ENCODE measurements at regions not wholly inside any gene's neighbourhood (a gene's known extent, or its start where the extent isn't known, plus 50 kb on each side); places are given as distances from the start of the nearest gene placed in this dataset.

GRCh38 chr13:90388887-90389452 is 958.5 kb upstream of the MIR17HG start:
- no peaks in the 10 kb centered on the region for H3K36me3 ChIP-seq (ENCODE audit: control insufficient read depth in 1 of 2, insufficient read depth in 2 of 2, low read length in 2 of 2)
- H3K9ac ChIP-seq (ENCODE audit: low read depth in 1 of 2, low read length in 2 of 2), result no peak overlapping the region
- H3K27ac ChIP-seq (ENCODE audit: low read depth, low read length), result no peak overlapping the region
- no peak overlapping the region for H3K4me3 ChIP-seq (ENCODE audit: low read depth in 1 of 2, low read length in 2 of 2)
- H3K9me3 ChIP-seq (ENCODE audit: control insufficient read depth in 1 of 2, low read length in 2 of 2), result no peaks in the 10 kb centered on the region
- no peaks in the 10 kb centered on the region for H3K4me1 ChIP-seq (ENCODE audit: control insufficient read depth in 1 of 2, insufficient read depth in 2 of 2, low read length in 2 of 2)
- H3K27me3 ChIP-seq (ENCODE audit: control insufficient read depth in 1 of 2, insufficient read depth in 2 of 2, low read length in 2 of 2), result no peaks in the 10 kb centered on the region

- Histone ChIP-seq H3K4me1 (ENCODE audit: control insufficient read depth in 1 of 2, insufficient read depth in 2 of 2, low read length in 2 of 2) (no peaks in the 10 kb centered on the region), H3K27ac (ENCODE audit: low read depth, low read length) (no peak overlapping the region), H3K9me3 (ENCODE audit: control insufficient read depth in 1 of 2, low read length in 2 of 2) (no peaks in the 10 kb centered on the region), H3K36me3 (ENCODE audit: control insufficient read depth in 1 of 2, insufficient read depth in 2 of 2, low read length in 2 of 2) (no peaks in the 10 kb centered on the region), H3K9ac (ENCODE audit: low read depth in 1 of 2, low read length in 2 of 2) (no peak overlapping the region), H3K4me3 (ENCODE audit: low read depth in 1 of 2, low read length in 2 of 2) (no peak overlapping the region), H3K27me3 (ENCODE audit: control insufficient read depth in 1 of 2, insufficient read depth in 2 of 2, low read length in 2 of 2) (no peaks in the 10 kb centered on the region)
These were observed 958.0 kb upstream of the MIR17HG start for GRCh38 chr13:90389537-90389936.

- Histone ChIP-seq H3K9me3 (ENCODE audit: control insufficient read depth in 1 of 2, low read length in 2 of 2) (no peaks in the 10 kb centered on the region), H3K4me1 (ENCODE audit: control insufficient read depth in 1 of 2, insufficient read depth in 2 of 2, low read length in 2 of 2) (no peaks in the 10 kb centered on the region), H3K9ac (ENCODE audit: low read depth in 1 of 2, low read length in 2 of 2) (no peak overlapping the region), H3K4me3 (ENCODE audit: low read depth in 1 of 2, low read length in 2 of 2) (no peak overlapping the region), H3K36me3 (ENCODE audit: control insufficient read depth in 1 of 2, insufficient read depth in 2 of 2, low read length in 2 of 2) (no peaks in the 10 kb centered on the region), H3K27ac (ENCODE audit: low read depth, low read length) (no peak overlapping the region), H3K27me3 (ENCODE audit: control insufficient read depth in 1 of 2, insufficient read depth in 2 of 2, low read length in 2 of 2) (no peaks in the 10 kb centered on the region)
These were observed 954.1 kb upstream of the MIR17HG start for GRCh38 chr13:90393408-90393807.

GRCh38 chr13:90395348-90395747 is 952.1 kb upstream of the MIR17HG start:
- no peak overlapping the region for H3K9ac ChIP-seq (ENCODE audit: low read depth in 1 of 2, low read length in 2 of 2)

GRCh38 chr13:90395846-90396245 is 951.6 kb upstream of the MIR17HG start:
- Histone ChIP-seq H3K4me1 (ENCODE audit: control insufficient read depth in 1 of 2, insufficient read depth in 2 of 2, low read length in 2 of 2) (no peaks in the 10 kb centered on the region), H3K36me3 (ENCODE audit: control insufficient read depth in 1 of 2, insufficient read depth in 2 of 2, low read length in 2 of 2) (no peaks in the 10 kb centered on the region), H3K27me3 (ENCODE audit: control insufficient read depth in 1 of 2, insufficient read depth in 2 of 2, low read length in 2 of 2) (no peaks in the 10 kb centered on the region), H3K27ac (ENCODE audit: low read depth, low read length) (no peak overlapping the region), H3K9me3 (ENCODE audit: control insufficient read depth in 1 of 2, low read length in 2 of 2) (peaks cover 0 to 6% of the 10 kb centered on the region in 2 donors), H3K4me3 (ENCODE audit: low read depth in 1 of 2, low read length in 2 of 2) (no peak overlapping the region), H3K9ac (ENCODE audit: low read depth in 1 of 2, low read length in 2 of 2) (no peak overlapping the region)

More at GRCh38 chr13:90395348-90395747, 952.1 kb upstream of the MIR17HG start:
- Histone ChIP-seq H3K27me3 (ENCODE audit: control insufficient read depth in 1 of 2, insufficient read depth in 2 of 2, low read length in 2 of 2) (no peaks in the 10 kb centered on the region), H3K9me3 (ENCODE audit: control insufficient read depth in 1 of 2, low read length in 2 of 2) (peaks cover 0 to 6% of the 10 kb centered on the region in 2 donors), H3K4me1 (ENCODE audit: control insufficient read depth in 1 of 2, insufficient read depth in 2 of 2, low read length in 2 of 2) (no peaks in the 10 kb centered on the region), H3K27ac (ENCODE audit: low read depth, low read length) (no peak overlapping the region), H3K4me3 (ENCODE audit: low read depth in 1 of 2, low read length in 2 of 2) (no peak overlapping the region), H3K36me3 (ENCODE audit: control insufficient read depth in 1 of 2, insufficient read depth in 2 of 2, low read length in 2 of 2) (no peaks in the 10 kb centered on the region)

- Histone ChIP-seq H3K4me1 (ENCODE audit: control insufficient read depth in 1 of 2, insufficient read depth in 2 of 2, low read length in 2 of 2) (no peaks in the 10 kb centered on the region), H3K9me3 (ENCODE audit: control insufficient read depth in 1 of 2, low read length in 2 of 2) (peaks cover under 1 to 6% of the 10 kb centered on the region in 2 donors), H3K9ac (ENCODE audit: low read depth in 1 of 2, low read length in 2 of 2) (no peak overlapping the region), H3K4me3 (ENCODE audit: low read depth in 1 of 2, low read length in 2 of 2) (no peak overlapping the region), H3K27me3 (ENCODE audit: control insufficient read depth in 1 of 2, insufficient read depth in 2 of 2, low read length in 2 of 2) (no peaks in the 10 kb centered on the region), H3K36me3 (ENCODE audit: control insufficient read depth in 1 of 2, insufficient read depth in 2 of 2, low read length in 2 of 2) (no peaks in the 10 kb centered on the region), H3K27ac (ENCODE audit: low read depth, low read length) (no peak overlapping the region)
These were observed 951.2 kb upstream of the MIR17HG start for GRCh38 chr13:90396266-90396665.

GRCh38 chr13:90397503-90397902 is 950.0 kb upstream of the MIR17HG start:
- peaks cover 2 to 6% of the 10 kb centered on the region in 2 donors for H3K9me3 ChIP-seq (ENCODE audit: control insufficient read depth in 1 of 2, low read length in 2 of 2)
- H3K36me3 ChIP-seq (ENCODE audit: control insufficient read depth in 1 of 2, insufficient read depth in 2 of 2, low read length in 2 of 2), result no peaks in the 10 kb centered on the region
- H3K4me3 ChIP-seq (ENCODE audit: low read depth in 1 of 2, low read length in 2 of 2), result no peak overlapping the region
- no peak overlapping the region for H3K27ac ChIP-seq (ENCODE audit: low read depth, low read length)
- no peaks in the 10 kb centered on the region for H3K4me1 ChIP-seq (ENCODE audit: control insufficient read depth in 1 of 2, insufficient read depth in 2 of 2, low read length in 2 of 2)
- no peaks in the 10 kb centered on the region for H3K27me3 ChIP-seq (ENCODE audit: control insufficient read depth in 1 of 2, insufficient read depth in 2 of 2, low read length in 2 of 2)
- no peak overlapping the region for H3K9ac ChIP-seq (ENCODE audit: low read depth in 1 of 2, low read length in 2 of 2)

GRCh38 chr13:90400372-90400771 is 947.1 kb upstream of the MIR17HG start:
- Histone ChIP-seq H3K9ac (ENCODE audit: low read depth in 1 of 2, low read length in 2 of 2) (no peak overlapping the region), H3K36me3 (ENCODE audit: control insufficient read depth in 1 of 2, insufficient read depth in 2 of 2, low read length in 2 of 2) (no peaks in the 10 kb centered on the region), H3K4me3 (ENCODE audit: low read depth in 1 of 2, low read length in 2 of 2) (no peak overlapping the region), H3K9me3 (ENCODE audit: control insufficient read depth in 1 of 2, low read length in 2 of 2) (peaks cover 2 to 6% of the 10 kb centered on the region in 2 donors), H3K27me3 (ENCODE audit: control insufficient read depth in 1 of 2, insufficient read depth in 2 of 2, low read length in 2 of 2) (no peaks in the 10 kb centered on the region), H3K27ac (ENCODE audit: low read depth, low read length) (no peak overlapping the region), H3K4me1 (ENCODE audit: control insufficient read depth in 1 of 2, insufficient read depth in 2 of 2, low read length in 2 of 2) (no peaks in the 10 kb centered on the region)

GRCh38 chr13:90401150-90401549 is 946.3 kb upstream of the MIR17HG start:
- H3K9me3 ChIP-seq (ENCODE audit: control insufficient read depth in 1 of 2, low read length in 2 of 2), result peaks cover 2 to 6% of the 10 kb centered on the region in 2 donors
- H3K36me3 ChIP-seq (ENCODE audit: control insufficient read depth in 1 of 2, insufficient read depth in 2 of 2, low read length in 2 of 2), result no peaks in the 10 kb centered on the region
- no peaks in the 10 kb centered on the region for H3K4me1 ChIP-seq (ENCODE audit: control insufficient read depth in 1 of 2, insufficient read depth in 2 of 2, low read length in 2 of 2)
- H3K27ac ChIP-seq (ENCODE audit: low read depth, low read length), result no peak overlapping the region
- no peak overlapping the region for H3K4me3 ChIP-seq (ENCODE audit: low read depth in 1 of 2, low read length in 2 of 2)
- no peak overlapping the region for H3K9ac ChIP-seq (ENCODE audit: low read depth in 1 of 2, low read length in 2 of 2)
- no peaks in the 10 kb centered on the region for H3K27me3 ChIP-seq (ENCODE audit: control insufficient read depth in 1 of 2, insufficient read depth in 2 of 2, low read length in 2 of 2)

GRCh38 chr13:90402102-90402501 is 945.4 kb upstream of the MIR17HG start:
- no peak overlapping the region for H3K4me3 ChIP-seq (ENCODE audit: low read depth in 1 of 2, low read length in 2 of 2)
- H3K9me3 ChIP-seq (ENCODE audit: control insufficient read depth in 1 of 2, low read length in 2 of 2), result peaks cover 2 to 6% of the 10 kb centered on the region in 2 donors
- H3K36me3 ChIP-seq (ENCODE audit: control insufficient read depth in 1 of 2, insufficient read depth in 2 of 2, low read length in 2 of 2), result no peaks in the 10 kb centered on the region
- no peak overlapping the region for H3K27ac ChIP-seq (ENCODE audit: low read depth, low read length)
- H3K27me3 ChIP-seq (ENCODE audit: control insufficient read depth in 1 of 2, insufficient read depth in 2 of 2, low read length in 2 of 2), result no peaks in the 10 kb centered on the region
- no peak overlapping the region for H3K9ac ChIP-seq (ENCODE audit: low read depth in 1 of 2, low read length in 2 of 2)
- H3K4me1 ChIP-seq (ENCODE audit: control insufficient read depth in 1 of 2, insufficient read depth in 2 of 2, low read length in 2 of 2), result no peaks in the 10 kb centered on the region

- H3K4me1 ChIP-seq (ENCODE audit: control insufficient read depth in 1 of 2, insufficient read depth in 2 of 2, low read length in 2 of 2), result no peaks in the 10 kb centered on the region
- no peaks in the 10 kb centered on the region for H3K36me3 ChIP-seq (ENCODE audit: control insufficient read depth in 1 of 2, insufficient read depth in 2 of 2, low read length in 2 of 2)
- peaks cover 2 to 6% of the 10 kb centered on the region in 2 donors for H3K9me3 ChIP-seq (ENCODE audit: control insufficient read depth in 1 of 2, low read length in 2 of 2)
- no peak overlapping the region for H3K27ac ChIP-seq (ENCODE audit: low read depth, low read length)
- no peak overlapping the region for H3K9ac ChIP-seq (ENCODE audit: low read depth in 1 of 2, low read length in 2 of 2)
- H3K4me3 ChIP-seq (ENCODE audit: low read depth in 1 of 2, low read length in 2 of 2), result no peak overlapping the region
- no peaks in the 10 kb centered on the region for H3K27me3 ChIP-seq (ENCODE audit: control insufficient read depth in 1 of 2, insufficient read depth in 2 of 2, low read length in 2 of 2)
These were observed 944.9 kb upstream of the MIR17HG start for GRCh38 chr13:90402613-90403012.
